Panc1 (cell line): ENCODE measurements at regions not wholly inside any gene's neighbourhood (a gene's known extent, or its start where the extent isn't known, plus 50 kb on each side); places are given as distances from the start of the nearest gene placed in this dataset.

ENCODE experiments used
- ATAC-seq: fragments of 200-7000 bp; cut with Tn5 transposase; 2 replicates; pipeline ENCODE4 v1.9.1; 2020; ENCODE audit warnings: mild to moderate bottlenecking, moderate library complexity
- BruUV-seq: library from RNA; stranded (reverse); fragments of 400-500 nt; replicated peaks from 2 replicates; lab custom pipeline; 2021; lab: Mats Ljungman, UMichigan
- CTCF ChIA-PET: fragments of 300-600 bp; sonication (Branson Sonifier 250); formaldehyde crosslinking; loops from one replicate; lab custom pipeline; 2022; ENCODE audit warnings: antibody characterized with exemption; lab: Charles Lee
- POLR2A ChIA-PET: fragments of 300-600 bp; sonication (Branson Sonifier 250); formaldehyde crosslinking; loops from one replicate; lab custom pipeline; 2022; ENCODE audit warnings: antibody characterized with exemption; lab: Charles Lee
- DNase-seq: peaks from one replicate; pipeline ENCODE4 v3.0.0-alpha.2; 2010; ENCODE audit warnings: low read depth, low spot score
- H3K27ac ChIP-seq: 2 replicates; pipeline ENCODE4 v1.5.1; 2011; ENCODE audit warnings: mild to moderate bottlenecking, low read length, inconsistent platforms
- H3K27me3 ChIP-seq: fragments of 200-500 bp; sonication (Bioruptor generic); 2 replicates; pipeline ENCODE4 v1.6.0; 2014; ENCODE audit warnings: low read length, inconsistent platforms; ENCODE audit not compliant: control insufficient read depth, insufficient read depth
- H3K36me3 ChIP-seq: fragments of 200-500 bp; sonication (Bioruptor generic); 2 replicates; pipeline ENCODE4 v1.5.1; 2014; ENCODE audit warnings: inconsistent platforms, mild to moderate bottlenecking, low read length, moderate library complexity; ENCODE audit not compliant: control insufficient read depth, insufficient read depth
- H3K4me1 ChIP-seq: 2 replicates; pipeline ENCODE4 v1.5.1; 2011; ENCODE audit warnings: inconsistent platforms, mild to moderate bottlenecking, low read length, moderate library complexity; ENCODE audit not compliant: control insufficient read depth, insufficient read depth
- H3K4me3 ChIP-seq, 2 experiments: 2 replicates each; pipeline ENCODE4 v1.5.1; 2011 to 2012; ENCODE audit warnings: low read depth in 2 of 2, low read length in 2 of 2, mild to moderate bottlenecking in 2 of 2, inconsistent platforms in 1 of 2, moderate library complexity in 1 of 2
- H3K9me3 ChIP-seq: fragments of 200-500 bp; sonication (Bioruptor generic); 2 replicates; pipeline ENCODE4 v1.5.1; 2014; ENCODE audit warnings: low read depth, mild to moderate bottlenecking, inconsistent platforms, low read length, moderate library complexity; ENCODE audit not compliant: control insufficient read depth, insufficient read depth
- POLR2AphosphoS5 ChIP-seq: IDR thresholded peaks from 2 replicates; pipeline ENCODE4 v1.6.1; 2012; ENCODE audit warnings: mild to moderate bottlenecking, low read depth, low read length, moderate library complexity
- SIN3A ChIP-seq: IDR thresholded peaks from 2 replicates; pipeline ENCODE4 v1.6.1; 2012; ENCODE audit warnings: low read depth, mild to moderate bottlenecking, low read length, moderate library complexity, borderline replicate concordance; ENCODE audit not compliant: insufficient read depth
- TCF7L2 ChIP-seq: IDR thresholded peaks from 2 replicates; pipeline ENCODE4 v1.6.1; 2011; ENCODE audit warnings: mild to moderate bottlenecking, low read depth, low read length, inconsistent platforms
- in situ Hi-C: cut with HindIII; loops from 2 replicates; pipeline ENCODE4 v1.10.0; 2016; ENCODE audit warnings: low sequenced_read_pairs, low pct_unique_long_range_greater_than_20kb
- intact Hi-C: fragments of 100-400 bp; cut with micrococcal nuclease; formaldehyde crosslinking; loops from one replicate; pipeline ENCODE4 v1.10.0; 2022; ENCODE audit not compliant: unreplicated experiment
- TF ChIP-seq, protein P1 (sequence below), 2 experiments: IDR thresholded peaks; 2 replicates each; pipeline ENCODE4 v1.6.1; 2011 to 2012; ENCODE audit warnings: low read depth in 2 of 2, control low read depth in 1 of 2, low read length in 1 of 2, mild to moderate bottlenecking in 1 of 2, moderate library complexity in 1 of 2; ENCODE audit not compliant: insufficient read depth in 1 of 2
- TF ChIP-seq, protein P2 (sequence below): fragments of 450-650 bp; IDR thresholded peaks from 2 replicates; pipeline ENCODE4 v1.5.1; 2017; ENCODE audit warnings: mild to moderate bottlenecking

DNA sequence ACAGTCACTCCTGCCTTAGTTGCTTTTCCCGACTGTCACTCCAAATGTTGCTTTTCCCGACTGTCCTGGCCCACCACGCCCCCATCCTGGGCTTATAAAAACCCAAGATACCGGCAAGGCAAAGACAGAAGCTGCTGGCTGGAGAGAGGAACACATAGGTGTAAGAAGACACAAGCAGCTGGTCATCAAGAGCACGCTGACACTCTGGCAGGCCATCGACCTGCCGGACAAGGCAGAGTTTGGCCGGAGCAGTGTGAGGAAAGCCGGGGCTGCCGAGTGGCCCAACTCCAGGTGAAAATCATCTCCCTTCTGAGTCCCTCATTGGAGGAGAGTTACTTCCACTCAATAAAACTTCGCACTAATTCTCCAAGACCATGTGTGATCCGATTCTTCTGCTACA lies 349.5 kb downstream of the SLITRK1 start:
- Histone ChIP-seq H3K27me3 (no peaks in the 10 kb centered on the region), H3K36me3 (no peaks in the 10 kb centered on the region), H3K9me3 (no peaks in the 10 kb centered on the region), H3K27ac (no peak overlapping the region), H3K4me3 (no peak overlapping the region), H3K4me1 (no peaks in the 10 kb centered on the region)
- ATAC-seq (no peak), DNase-seq (no peak)
- CTCF ChIA-PET: no interaction called here
- TF ChIP-seq, protein P1, sequence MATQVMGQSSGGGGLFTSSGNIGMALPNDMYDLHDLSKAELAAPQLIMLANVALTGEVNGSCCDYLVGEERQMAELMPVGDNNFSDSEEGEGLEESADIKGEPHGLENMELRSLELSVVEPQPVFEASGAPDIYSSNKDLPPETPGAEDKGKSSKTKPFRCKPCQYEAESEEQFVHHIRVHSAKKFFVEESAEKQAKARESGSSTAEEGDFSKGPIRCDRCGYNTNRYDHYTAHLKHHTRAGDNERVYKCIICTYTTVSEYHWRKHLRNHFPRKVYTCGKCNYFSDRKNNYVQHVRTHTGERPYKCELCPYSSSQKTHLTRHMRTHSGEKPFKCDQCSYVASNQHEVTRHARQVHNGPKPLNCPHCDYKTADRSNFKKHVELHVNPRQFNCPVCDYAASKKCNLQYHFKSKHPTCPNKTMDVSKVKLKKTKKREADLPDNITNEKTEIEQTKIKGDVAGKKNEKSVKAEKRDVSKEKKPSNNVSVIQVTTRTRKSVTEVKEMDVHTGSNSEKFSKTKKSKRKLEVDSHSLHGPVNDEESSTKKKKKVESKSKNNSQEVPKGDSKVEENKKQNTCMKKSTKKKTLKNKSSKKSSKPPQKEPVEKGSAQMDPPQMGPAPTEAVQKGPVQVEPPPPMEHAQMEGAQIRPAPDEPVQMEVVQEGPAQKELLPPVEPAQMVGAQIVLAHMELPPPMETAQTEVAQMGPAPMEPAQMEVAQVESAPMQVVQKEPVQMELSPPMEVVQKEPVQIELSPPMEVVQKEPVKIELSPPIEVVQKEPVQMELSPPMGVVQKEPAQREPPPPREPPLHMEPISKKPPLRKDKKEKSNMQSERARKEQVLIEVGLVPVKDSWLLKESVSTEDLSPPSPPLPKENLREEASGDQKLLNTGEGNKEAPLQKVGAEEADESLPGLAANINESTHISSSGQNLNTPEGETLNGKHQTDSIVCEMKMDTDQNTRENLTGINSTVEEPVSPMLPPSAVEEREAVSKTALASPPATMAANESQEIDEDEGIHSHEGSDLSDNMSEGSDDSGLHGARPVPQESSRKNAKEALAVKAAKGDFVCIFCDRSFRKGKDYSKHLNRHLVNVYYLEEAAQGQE (IDR thresholded peaks at IDR 0.05; ENCODE audit: insufficient read depth in 1 of 2, low read depth in 2 of 2, low read length in 1 of 2): no peak
- TF ChIP-seq POLR2AphosphoS5 (no peak), SIN3A (no peak)
- POLR2A ChIA-PET: no interaction called here
- intact Hi-C loops (no loop called here), in situ Hi-C loops (no loop called here)
- no TSS peak for BruUV-seq

DNA sequence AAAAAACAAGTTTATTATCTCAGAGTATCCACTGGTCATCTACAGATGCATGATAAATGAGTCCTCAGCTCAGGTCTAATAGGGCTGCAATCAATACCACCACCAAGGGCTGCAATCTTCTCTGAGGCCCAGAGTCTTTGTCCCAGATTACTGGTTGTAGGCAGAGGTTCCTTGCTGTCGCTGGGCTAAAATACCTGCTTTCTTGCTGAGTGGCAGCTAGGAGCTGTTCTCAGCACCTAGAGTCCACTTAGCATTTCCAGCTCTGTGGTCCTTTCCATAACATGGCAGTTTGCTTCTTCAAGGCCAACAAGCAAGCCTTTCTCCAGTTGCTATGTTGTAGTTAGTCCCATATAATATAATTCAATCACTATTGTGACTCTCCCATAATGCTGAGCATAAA lies 351.3 kb downstream of the SLITRK1 start:
- TF ChIP-seq POLR2AphosphoS5: no peak
- TF ChIP-seq, protein P1 (IDR thresholded peaks at IDR 0.05; ENCODE audit: insufficient read depth in 1 of 2, low read depth in 2 of 2, low read length in 1 of 2): no peak
- intact Hi-C loops (no loop called here), in situ Hi-C loops (no loop called here)
- CTCF ChIA-PET: no interaction called here
- POLR2A ChIA-PET: no interaction called here
- Histone ChIP-seq H3K4me3 (no peak overlapping the region), H3K27ac (no peak overlapping the region), H3K36me3 (no peaks in the 10 kb centered on the region), H3K27me3 (no peaks in the 10 kb centered on the region), H3K4me1 (no peaks in the 10 kb centered on the region), H3K9me3 (no peaks in the 10 kb centered on the region)
- BruUV-seq: no TSS peak
- ATAC-seq (no peak), DNase-seq (no peak)

DNA sequence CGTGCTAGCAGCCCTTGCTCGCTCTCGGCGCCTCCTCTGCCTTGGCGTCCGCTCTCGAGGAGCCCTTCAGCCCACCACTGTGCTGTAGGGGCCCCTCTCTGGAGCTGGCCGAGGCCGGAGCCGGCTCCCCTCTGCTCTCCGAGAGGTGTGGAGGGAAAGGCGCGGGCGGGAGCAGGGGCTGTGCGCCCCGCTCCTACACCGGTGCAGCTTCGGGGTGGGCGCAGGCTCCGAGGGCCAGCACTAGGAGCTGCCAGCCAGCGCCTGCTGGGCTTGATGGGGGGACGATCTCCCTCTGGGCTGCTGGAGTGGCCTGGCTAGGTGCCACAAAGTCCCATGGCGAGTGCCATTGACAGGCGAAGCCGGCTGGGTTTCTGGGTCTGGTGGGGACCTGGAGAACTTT lies 365.5 kb downstream of the SLITRK1 start:
- no peaks in the 10 kb centered on the region for H3K27me3 ChIP-seq
- ChIA-PET POLR2A (no interaction called here), CTCF (no interaction called here)
- no peak for ATAC-seq
- intact Hi-C loops (no loop called here), in situ Hi-C loops (no loop called here)
- no peaks in the 10 kb centered on the region for H3K9me3 ChIP-seq
- no peaks in the 10 kb centered on the region for H3K36me3 ChIP-seq
- TF ChIP-seq, protein P2, sequence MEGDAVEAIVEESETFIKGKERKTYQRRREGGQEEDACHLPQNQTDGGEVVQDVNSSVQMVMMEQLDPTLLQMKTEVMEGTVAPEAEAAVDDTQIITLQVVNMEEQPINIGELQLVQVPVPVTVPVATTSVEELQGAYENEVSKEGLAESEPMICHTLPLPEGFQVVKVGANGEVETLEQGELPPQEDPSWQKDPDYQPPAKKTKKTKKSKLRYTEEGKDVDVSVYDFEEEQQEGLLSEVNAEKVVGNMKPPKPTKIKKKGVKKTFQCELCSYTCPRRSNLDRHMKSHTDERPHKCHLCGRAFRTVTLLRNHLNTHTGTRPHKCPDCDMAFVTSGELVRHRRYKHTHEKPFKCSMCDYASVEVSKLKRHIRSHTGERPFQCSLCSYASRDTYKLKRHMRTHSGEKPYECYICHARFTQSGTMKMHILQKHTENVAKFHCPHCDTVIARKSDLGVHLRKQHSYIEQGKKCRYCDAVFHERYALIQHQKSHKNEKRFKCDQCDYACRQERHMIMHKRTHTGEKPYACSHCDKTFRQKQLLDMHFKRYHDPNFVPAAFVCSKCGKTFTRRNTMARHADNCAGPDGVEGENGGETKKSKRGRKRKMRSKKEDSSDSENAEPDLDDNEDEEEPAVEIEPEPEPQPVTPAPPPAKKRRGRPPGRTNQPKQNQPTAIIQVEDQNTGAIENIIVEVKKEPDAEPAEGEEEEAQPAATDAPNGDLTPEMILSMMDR: no peak
- TF ChIP-seq POLR2AphosphoS5: no peak
- TF ChIP-seq, protein P1 (IDR thresholded peaks at IDR 0.05; ENCODE audit: insufficient read depth in 1 of 2, low read depth in 2 of 2, low read length in 1 of 2): no peak
- TF ChIP-seq SIN3A: no peak
- TF ChIP-seq TCF7L2: no peak
- H3K4me3 ChIP-seq: no peak overlapping the region
- H3K4me1 ChIP-seq: no peaks in the 10 kb centered on the region
- no peak overlapping the region for H3K27ac ChIP-seq
- DNase-seq: no peak
- BruUV-seq: no TSS peak
